Lower leg skin (tissue), 3 donors: ENCODE measurements at regions not wholly inside any gene's neighbourhood (a gene's known extent, or its start where the extent isn't known, plus 50 kb on each side); places are given as distances from the start of the nearest gene placed in this dataset.

Experiments used
- POLR2A ChIP-seq, 2 donors: fragments of 450-650 bp; IDR thresholded peaks; one replicate each; pipeline ENCODE4 v1.6.1; 2016 to 2017; ENCODE audit warnings: antibody characterized with exemption in 2 of 2, mild to moderate bottlenecking in 1 of 2, moderate library complexity in 1 of 2
- TF ChIP-seq, protein P1 (sequence below), 3 donors: fragments of 450-650 bp; IDR thresholded peaks; one replicate each; pipeline ENCODE4 v1.5.1; 2016; ENCODE audit warnings: antibody characterized with exemption in 3 of 3, mild to moderate bottlenecking in 3 of 3, moderate library complexity in 2 of 3

GRCh38 chr3:104176706-104177105 is 1190.0 kb upstream of the ALCAM start:
- TF ChIP-seq, protein P1, sequence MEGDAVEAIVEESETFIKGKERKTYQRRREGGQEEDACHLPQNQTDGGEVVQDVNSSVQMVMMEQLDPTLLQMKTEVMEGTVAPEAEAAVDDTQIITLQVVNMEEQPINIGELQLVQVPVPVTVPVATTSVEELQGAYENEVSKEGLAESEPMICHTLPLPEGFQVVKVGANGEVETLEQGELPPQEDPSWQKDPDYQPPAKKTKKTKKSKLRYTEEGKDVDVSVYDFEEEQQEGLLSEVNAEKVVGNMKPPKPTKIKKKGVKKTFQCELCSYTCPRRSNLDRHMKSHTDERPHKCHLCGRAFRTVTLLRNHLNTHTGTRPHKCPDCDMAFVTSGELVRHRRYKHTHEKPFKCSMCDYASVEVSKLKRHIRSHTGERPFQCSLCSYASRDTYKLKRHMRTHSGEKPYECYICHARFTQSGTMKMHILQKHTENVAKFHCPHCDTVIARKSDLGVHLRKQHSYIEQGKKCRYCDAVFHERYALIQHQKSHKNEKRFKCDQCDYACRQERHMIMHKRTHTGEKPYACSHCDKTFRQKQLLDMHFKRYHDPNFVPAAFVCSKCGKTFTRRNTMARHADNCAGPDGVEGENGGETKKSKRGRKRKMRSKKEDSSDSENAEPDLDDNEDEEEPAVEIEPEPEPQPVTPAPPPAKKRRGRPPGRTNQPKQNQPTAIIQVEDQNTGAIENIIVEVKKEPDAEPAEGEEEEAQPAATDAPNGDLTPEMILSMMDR (IDR thresholded peaks at IDR 0.05), result no peak
- TF ChIP-seq POLR2A (IDR thresholded peaks at IDR 0.05), result no peak
